ENCODE measurements at regions not wholly inside any gene's neighbourhood (a gene's known extent, or its start where the extent isn't known, plus 50 kb on each side); places are given as distances from the start of the nearest gene placed in this dataset.
"Not testable (repeated sequence)": the region's sequence is repeated elsewhere in the genome, so short reads cannot be mapped to it uniquely, and the experiment has no call there.

DNA sequence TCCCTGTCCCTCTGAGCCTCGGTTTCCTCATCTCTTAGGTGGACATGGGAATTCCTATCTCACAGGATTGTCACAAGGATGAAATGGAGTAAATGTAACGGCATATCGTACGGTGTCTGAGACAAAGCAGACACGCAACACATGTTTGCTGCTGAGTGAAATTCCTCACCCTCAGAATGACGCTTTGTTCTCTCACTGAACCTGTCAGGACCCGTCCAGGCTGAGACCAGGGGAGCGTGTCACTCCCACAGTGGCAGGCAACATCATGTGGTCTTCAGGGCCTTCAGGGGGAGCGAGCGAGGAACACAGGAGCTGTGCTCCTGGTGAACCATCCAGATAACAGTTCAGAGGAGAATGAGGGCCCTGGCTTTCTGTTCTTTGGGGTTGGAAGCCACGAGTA is 74.2 kb downstream of the TOMM20 start:
- no peak overlapping the region for H3K27ac Mint-ChIP-seq (ENCODE audit: unreplicated experiment)
- H3K27me3 Mint-ChIP-seq (ENCODE audit: unreplicated experiment): peaks cover 2% of the 10 kb centered on the region

GRCh38 chr1:235052067-235053008 is 76.3 kb downstream of the TOMM20 start:
- Mint-ChIP-seq H3K4me3 (ENCODE audit: unreplicated experiment) (no peak overlapping the region), H3K9me3 (ENCODE audit: unreplicated experiment) (no peaks in the 10 kb centered on the region), H3K36me3 (ENCODE audit: low read depth, unreplicated experiment) (no peaks in the 10 kb centered on the region), H3K27me3 (ENCODE audit: unreplicated experiment) (peaks cover 2% of the 10 kb centered on the region), H3K27ac (ENCODE audit: unreplicated experiment) (no peak overlapping the region), H3K4me1 (ENCODE audit: unreplicated experiment) (peaks cover 8% of the 10 kb centered on the region)
- no peak for DNase-seq (ENCODE audit: low spot score)
- TF ChIP-seq, protein P1, sequence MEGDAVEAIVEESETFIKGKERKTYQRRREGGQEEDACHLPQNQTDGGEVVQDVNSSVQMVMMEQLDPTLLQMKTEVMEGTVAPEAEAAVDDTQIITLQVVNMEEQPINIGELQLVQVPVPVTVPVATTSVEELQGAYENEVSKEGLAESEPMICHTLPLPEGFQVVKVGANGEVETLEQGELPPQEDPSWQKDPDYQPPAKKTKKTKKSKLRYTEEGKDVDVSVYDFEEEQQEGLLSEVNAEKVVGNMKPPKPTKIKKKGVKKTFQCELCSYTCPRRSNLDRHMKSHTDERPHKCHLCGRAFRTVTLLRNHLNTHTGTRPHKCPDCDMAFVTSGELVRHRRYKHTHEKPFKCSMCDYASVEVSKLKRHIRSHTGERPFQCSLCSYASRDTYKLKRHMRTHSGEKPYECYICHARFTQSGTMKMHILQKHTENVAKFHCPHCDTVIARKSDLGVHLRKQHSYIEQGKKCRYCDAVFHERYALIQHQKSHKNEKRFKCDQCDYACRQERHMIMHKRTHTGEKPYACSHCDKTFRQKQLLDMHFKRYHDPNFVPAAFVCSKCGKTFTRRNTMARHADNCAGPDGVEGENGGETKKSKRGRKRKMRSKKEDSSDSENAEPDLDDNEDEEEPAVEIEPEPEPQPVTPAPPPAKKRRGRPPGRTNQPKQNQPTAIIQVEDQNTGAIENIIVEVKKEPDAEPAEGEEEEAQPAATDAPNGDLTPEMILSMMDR (IDR thresholded peaks at IDR 0.05; ENCODE audit: unreplicated experiment): no peak

More for the DNA sequence above, 74.2 kb downstream of the TOMM20 start:
- TF ChIP-seq, protein P1 (IDR thresholded peaks at IDR 0.05; ENCODE audit: unreplicated experiment): no peak
- no peaks in the 10 kb centered on the region for H3K9me3 Mint-ChIP-seq (ENCODE audit: unreplicated experiment)
- H3K4me3 Mint-ChIP-seq (ENCODE audit: unreplicated experiment): no peak overlapping the region
- DNase-seq (ENCODE audit: low spot score): no peak
- no peaks in the 10 kb centered on the region for H3K36me3 Mint-ChIP-seq (ENCODE audit: low read depth, unreplicated experiment)
- peaks cover 2% of the 10 kb centered on the region for H3K4me1 Mint-ChIP-seq (ENCODE audit: unreplicated experiment)

DNA sequence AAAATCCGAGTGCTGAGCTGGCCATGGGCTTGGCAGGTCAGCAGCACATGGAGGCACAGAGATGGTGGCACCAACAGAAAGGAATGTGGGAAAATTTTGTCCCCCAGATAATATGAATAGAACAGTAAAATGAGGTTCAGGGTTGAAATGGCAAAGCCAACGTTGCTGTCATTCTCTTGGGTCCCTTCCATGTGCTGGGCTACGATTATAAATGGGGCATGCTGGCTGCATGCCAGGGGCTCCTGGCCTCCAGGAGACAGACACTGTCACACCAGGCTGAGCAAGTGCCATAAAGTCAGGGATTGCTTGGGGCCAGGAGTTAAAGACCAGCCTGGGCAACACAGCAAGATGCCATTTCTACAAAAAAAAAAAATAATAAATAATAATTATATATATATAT is 77.1 kb downstream of the TOMM20 start:
- Mint-ChIP-seq H3K4me3 (ENCODE audit: unreplicated experiment) (no peak overlapping the region), H3K36me3 (ENCODE audit: low read depth, unreplicated experiment) (no peaks in the 10 kb centered on the region), H3K27me3 (ENCODE audit: unreplicated experiment) (peaks cover 2% of the 10 kb centered on the region), H3K27ac (ENCODE audit: unreplicated experiment) (no peak overlapping the region), H3K4me1 (ENCODE audit: unreplicated experiment) (peaks cover 8% of the 10 kb centered on the region), H3K9me3 (ENCODE audit: unreplicated experiment) (no peaks in the 10 kb centered on the region)
- TF ChIP-seq, protein P1 (IDR thresholded peaks at IDR 0.05; ENCODE audit: unreplicated experiment): no peak
- DNase-seq (ENCODE audit: low spot score): no peak

DNA sequence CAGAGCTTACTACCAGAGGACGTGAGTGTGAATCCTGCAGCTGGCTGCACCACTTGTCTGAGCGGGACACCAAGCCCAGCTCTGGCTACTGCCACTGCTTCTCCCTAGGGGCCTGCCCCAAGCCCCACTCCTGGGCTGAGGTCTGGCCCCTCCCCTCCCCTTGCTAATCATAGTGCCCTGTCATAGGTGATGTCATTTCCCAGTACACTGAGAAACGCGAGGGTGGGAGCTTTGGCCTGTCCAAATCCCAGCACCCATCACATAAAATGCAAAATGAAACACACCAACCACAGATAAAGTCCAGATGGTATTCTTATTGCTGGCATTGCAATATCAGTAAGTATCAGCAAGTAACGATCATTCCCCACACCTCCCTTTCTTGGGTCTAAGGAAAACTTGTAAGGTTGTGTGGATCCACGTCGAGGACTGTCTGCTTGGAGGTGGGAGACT is 77.7 kb downstream of the TOMM20 start:
- Mint-ChIP-seq H3K36me3 (ENCODE audit: low read depth, unreplicated experiment) (no peaks in the 10 kb centered on the region), H3K27ac (ENCODE audit: unreplicated experiment) (no peak overlapping the region), H3K27me3 (ENCODE audit: unreplicated experiment) (peaks cover 2% of the 10 kb centered on the region), H3K4me1 (ENCODE audit: unreplicated experiment) (peaks cover 8% of the 10 kb centered on the region), H3K9me3 (ENCODE audit: unreplicated experiment) (no peaks in the 10 kb centered on the region), H3K4me3 (ENCODE audit: unreplicated experiment) (no peak overlapping the region)
- TF ChIP-seq, protein P1 (IDR thresholded peaks at IDR 0.05; ENCODE audit: unreplicated experiment): no peak
- no peak for DNase-seq (ENCODE audit: low spot score)

- H3K4me3 Mint-ChIP-seq (ENCODE audit: unreplicated experiment); H3K4me1 Mint-ChIP-seq (ENCODE audit: unreplicated experiment); H3K9me3 Mint-ChIP-seq (ENCODE audit: unreplicated experiment); H3K27ac Mint-ChIP-seq (ENCODE audit: unreplicated experiment); H3K27me3 Mint-ChIP-seq (ENCODE audit: unreplicated experiment); DNase-seq (ENCODE audit: low spot score); H3K36me3 Mint-ChIP-seq (ENCODE audit: low read depth, unreplicated experiment): not testable (repeated sequence)
These were observed 78.8 kb downstream of the TOMM20 start for GRCh38 chr1:235049716-235050378.
